Left lung (tissue), 4 donors: ENCODE measurements at regions not wholly inside any gene's neighbourhood (a gene's known extent, or its start where the extent isn't known, plus 50 kb on each side); places are given as distances from the start of the nearest gene placed in this dataset.
"Not testable (repeated sequence)": the region's sequence is repeated elsewhere in the genome, so short reads cannot be mapped to it uniquely, and the experiment has no call there.

Experiments used
- ATAC-seq: fragments of 200-7000 bp; cut with Tn5 transposase; one replicate; pipeline ENCODE4 v1.9.1; 2020; ENCODE audit warnings: moderate library complexity
- DNase-seq, 4 donors: peaks; one replicate each; pipeline ENCODE4 v3.0.0-alpha.2; 2013 to 2020
- H3K27ac ChIP-seq, 2 donors: fragments of 200-600 bp; sonication (generic) in 1 of 2; one replicate each; pipeline versions ENCODE4 v1.5.0 to v1.8.0; 2020 to 2021
- H3K27me3 ChIP-seq, 2 donors: fragments of 200-600 bp; sonication (generic) in 1 of 2; one replicate each; pipeline versions ENCODE4 v1.5.0 to v1.8.0; 2020 to 2021
- H3K36me3 ChIP-seq, 2 donors: fragments of 200-600 bp; sonication (generic) in 1 of 2; one replicate each; pipeline versions ENCODE4 v1.5.0 to v1.8.0; 2020 to 2021
- H3K4me1 ChIP-seq, 2 donors: fragments of 200-600 bp; one replicate each; pipeline ENCODE4 v1.8.0; 2021
- H3K4me3 ChIP-seq, 2 donors: fragments of 200-600 bp; sonication (generic) in 1 of 2; one replicate each; pipeline versions ENCODE4 v1.5.0 to v1.8.0; 2020 to 2021; ENCODE audit warnings: mild to moderate bottlenecking in 1 of 2
- H3K9me3 ChIP-seq, 2 donors: fragments of 200-600 bp; sonication (generic) in 1 of 2; one replicate each; pipeline versions ENCODE4 v1.5.0 to v1.8.0; 2020 to 2021
- intact Hi-C, 2 donors: fragments of 100-400 bp; cut with DNase I; formaldehyde crosslinking; loops; one replicate each; pipeline versions ENCODE4 v1.11.2 to v1.14.2; 2022
- TF ChIP-seq, protein P1 (sequence below), 2 donors: fragments of 200-600 bp; sonication (generic) in 1 of 2; IDR thresholded peaks; one replicate each; pipeline versions ENCODE4 v1.5.0 to v1.8.0; 2021; ENCODE audit warnings: antibody characterized with exemption in 2 of 2
- donor health status: DM: no; HTN: yes; CAD: no.
- donor health status: DM: no; HTN: no; CAD: no.

DNA sequence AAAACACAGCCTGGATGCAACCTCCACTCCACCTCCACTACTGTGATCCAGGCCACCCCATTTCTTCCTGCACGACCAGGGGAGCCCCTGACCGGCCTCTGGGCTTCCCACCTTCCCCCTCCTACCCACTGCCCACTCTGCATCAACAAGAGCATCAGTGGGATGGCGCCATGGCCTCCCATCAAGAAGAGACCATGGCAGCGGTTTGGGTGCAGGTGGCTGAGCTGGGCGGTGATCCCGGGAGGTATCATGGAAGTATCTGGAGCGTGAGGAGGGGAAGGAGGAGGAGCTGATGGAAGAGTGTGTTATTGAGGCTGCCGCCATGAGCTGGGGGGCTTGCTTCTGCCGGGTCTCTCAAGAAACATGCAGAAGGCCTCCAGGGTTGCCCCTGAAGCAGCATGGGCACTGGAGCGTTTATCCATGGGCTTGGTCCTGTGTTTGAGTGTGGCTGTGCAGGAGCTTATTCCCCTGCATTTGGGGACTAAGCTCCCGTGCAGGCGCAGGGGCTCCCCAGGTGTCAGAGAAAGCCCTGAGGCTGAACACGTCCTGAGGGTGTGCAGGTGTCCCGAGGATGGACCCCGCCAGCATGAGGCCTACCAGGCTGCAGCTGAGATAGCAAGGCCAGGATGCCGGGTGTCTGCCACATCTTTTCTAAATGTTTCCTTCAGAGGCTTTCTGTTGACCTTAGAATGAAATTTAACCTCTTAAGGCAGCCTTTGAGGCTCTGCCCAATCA is 99.2 kb upstream of the PCBD1 start:
- Histone ChIP-seq H3K4me3 (no peak overlapping the region), H3K27ac (no peak overlapping the region), H3K9me3 (no peaks in the 10 kb centered on the region), H3K27me3 (no peaks in the 10 kb centered on the region), H3K36me3 (no peaks in the 10 kb centered on the region), H3K4me1 (no peaks in the 10 kb centered on the region)
- intact Hi-C loops: no loop called here
- no peak for ATAC-seq
- TF ChIP-seq, protein P1, sequence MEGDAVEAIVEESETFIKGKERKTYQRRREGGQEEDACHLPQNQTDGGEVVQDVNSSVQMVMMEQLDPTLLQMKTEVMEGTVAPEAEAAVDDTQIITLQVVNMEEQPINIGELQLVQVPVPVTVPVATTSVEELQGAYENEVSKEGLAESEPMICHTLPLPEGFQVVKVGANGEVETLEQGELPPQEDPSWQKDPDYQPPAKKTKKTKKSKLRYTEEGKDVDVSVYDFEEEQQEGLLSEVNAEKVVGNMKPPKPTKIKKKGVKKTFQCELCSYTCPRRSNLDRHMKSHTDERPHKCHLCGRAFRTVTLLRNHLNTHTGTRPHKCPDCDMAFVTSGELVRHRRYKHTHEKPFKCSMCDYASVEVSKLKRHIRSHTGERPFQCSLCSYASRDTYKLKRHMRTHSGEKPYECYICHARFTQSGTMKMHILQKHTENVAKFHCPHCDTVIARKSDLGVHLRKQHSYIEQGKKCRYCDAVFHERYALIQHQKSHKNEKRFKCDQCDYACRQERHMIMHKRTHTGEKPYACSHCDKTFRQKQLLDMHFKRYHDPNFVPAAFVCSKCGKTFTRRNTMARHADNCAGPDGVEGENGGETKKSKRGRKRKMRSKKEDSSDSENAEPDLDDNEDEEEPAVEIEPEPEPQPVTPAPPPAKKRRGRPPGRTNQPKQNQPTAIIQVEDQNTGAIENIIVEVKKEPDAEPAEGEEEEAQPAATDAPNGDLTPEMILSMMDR (IDR thresholded peaks at IDR 0.05): no peak
- DNase-seq: no peak

DNA sequence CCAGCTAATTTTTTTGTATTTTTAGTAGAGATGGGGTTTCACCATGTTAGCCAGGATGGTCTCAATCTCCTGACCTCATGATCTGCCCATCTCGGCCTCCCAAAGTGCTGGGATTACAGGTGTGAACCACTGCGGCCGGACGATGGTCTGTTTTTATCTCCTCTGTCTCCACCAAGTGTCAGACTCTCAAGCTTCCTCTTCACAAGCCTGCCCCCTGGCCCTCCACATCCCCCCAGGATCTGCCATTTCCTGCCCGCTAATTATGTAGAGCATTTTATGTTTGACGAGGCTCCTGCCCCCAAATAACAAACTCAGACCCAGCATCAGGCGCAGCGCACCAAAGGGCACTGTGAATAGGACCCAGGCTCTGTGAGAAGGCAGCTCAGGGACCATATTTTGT is 101.8 kb upstream of the PCBD1 start:
- H3K4me1 ChIP-seq, H3K27ac ChIP-seq, DNase-seq, H3K4me3 ChIP-seq, H3K9me3 ChIP-seq, ATAC-seq, intact Hi-C loops, H3K27me3 ChIP-seq, H3K36me3 ChIP-seq: not testable (repeated sequence)

DNA sequence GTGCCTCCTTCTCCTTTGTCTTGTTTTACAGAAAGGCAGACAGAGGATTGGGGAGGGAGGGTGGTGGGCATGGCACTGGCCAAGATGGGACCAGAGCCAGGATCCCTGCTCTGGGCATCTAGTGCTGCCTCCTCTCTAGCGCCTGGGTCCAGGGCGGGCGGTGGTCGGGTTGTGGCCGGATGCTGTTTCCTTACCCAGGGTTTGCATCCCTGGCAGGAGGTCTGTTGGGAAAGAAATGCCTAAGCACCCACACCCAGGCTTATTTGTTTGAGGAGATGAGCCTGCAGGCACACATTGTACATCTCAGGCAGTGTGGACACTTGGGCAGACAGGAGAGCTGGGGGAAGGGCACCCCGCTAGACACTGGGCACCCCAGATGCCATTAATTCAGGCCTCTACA is 102.3 kb upstream of the PCBD1 start:
- no peak for ATAC-seq
- Histone ChIP-seq H3K36me3 (no peaks in the 10 kb centered on the region), H3K4me3 (no peak overlapping the region), H3K4me1 (no peaks in the 10 kb centered on the region), H3K9me3 (no peaks in the 10 kb centered on the region), H3K27ac (no peak overlapping the region), H3K27me3 (no peaks in the 10 kb centered on the region)
- DNase-seq: no peak
- TF ChIP-seq, protein P1 (IDR thresholded peaks at IDR 0.05): no peak
- intact Hi-C loops: no loop called here

DNA sequence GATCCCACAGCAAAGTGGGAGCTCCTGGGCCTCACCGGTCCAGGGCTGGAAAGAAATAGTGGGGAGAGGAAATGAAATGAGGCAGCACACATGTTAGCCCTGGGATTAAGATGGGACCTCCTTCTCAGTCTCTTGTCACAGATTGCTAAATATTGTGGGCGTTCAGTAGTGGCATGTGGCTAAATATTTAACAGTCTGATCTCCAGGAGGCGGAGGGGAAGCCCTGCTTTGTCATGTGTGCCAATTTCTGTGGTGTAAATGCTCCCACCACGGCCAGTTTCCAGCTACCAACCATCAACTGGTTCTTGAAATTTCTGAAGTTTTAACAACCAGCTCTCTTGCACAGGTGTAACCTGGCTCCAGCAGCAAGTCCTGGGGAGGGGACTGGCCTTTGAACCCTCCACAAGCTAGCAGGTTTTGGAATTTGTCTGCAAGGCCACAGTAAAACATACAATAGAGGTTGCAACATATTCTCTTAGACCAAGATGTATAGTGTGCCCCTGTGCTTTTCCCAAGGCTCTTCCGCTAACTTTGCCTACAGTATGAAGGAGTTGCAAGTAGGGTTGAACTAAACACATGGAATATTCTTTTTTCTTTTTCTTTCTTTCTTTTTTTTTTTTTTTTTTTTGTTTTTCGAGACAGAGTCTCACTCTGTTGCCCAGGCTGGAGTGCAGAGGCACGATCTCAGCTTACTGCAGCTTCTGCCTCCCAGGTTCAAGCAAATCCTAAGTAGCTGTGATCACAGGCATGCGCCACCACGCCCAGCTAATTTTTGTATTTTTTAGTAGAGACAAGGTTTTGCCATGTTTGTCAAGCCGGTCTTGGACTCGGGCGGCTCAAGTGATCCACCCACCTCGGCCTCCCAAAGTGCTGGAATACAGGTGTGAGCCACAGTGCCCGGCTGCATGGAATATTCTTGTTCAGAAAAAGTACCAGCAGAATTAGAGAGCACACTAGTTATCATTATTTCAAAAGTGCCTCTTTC is 103.1 kb upstream of the PCBD1 start:
- H3K4me1 ChIP-seq: no peaks in the 10 kb centered on the region
- no peak overlapping the region for H3K27ac ChIP-seq
- DNase-seq: no peak
- TF ChIP-seq, protein P1 (IDR thresholded peaks at IDR 0.05): no peak
- intact Hi-C loops: no loop called here
- no peak for ATAC-seq
- no peaks in the 10 kb centered on the region for H3K27me3 ChIP-seq
- H3K36me3 ChIP-seq: no peaks in the 10 kb centered on the region
- H3K9me3 ChIP-seq: no peaks in the 10 kb centered on the region
- H3K4me3 ChIP-seq: no peak overlapping the region

DNA sequence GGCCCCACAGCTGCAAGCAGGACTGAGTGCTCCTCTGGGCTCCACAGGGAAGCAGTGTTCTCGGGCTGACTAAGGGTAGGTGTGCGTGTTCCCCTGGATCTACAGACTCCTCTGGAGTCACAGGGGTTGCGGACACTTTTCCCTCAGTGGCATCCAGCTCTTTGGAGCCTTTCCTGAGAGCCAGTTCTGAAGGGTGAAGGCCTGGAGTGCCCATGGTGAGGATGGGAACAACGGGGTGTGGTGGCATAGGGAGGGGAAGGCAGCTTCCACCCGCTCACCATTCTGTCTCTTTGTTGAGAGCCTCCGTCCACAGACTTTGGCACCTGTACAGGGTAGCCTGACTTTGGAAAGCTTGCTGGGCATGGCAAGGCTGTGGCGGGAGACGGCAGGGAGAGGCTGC is 104.1 kb upstream of the PCBD1 start:
- ATAC-seq: no peak
- Histone ChIP-seq H3K36me3 (no peaks in the 10 kb centered on the region), H3K9me3 (no peaks in the 10 kb centered on the region), H3K4me1 (no peaks in the 10 kb centered on the region), H3K4me3 (no peak overlapping the region), H3K27ac (no peak overlapping the region), H3K27me3 (no peaks in the 10 kb centered on the region)
- no peak for DNase-seq
- intact Hi-C loops: no loop called here
- TF ChIP-seq, protein P1 (IDR thresholded peaks at IDR 0.05): no peak
